Stimulated activated CD8-positive, alpha-beta memory T cell treated with anti-CD3 and anti-CD28 coated beads, Interleukin-7, amount 100 ng/mL, for 48 hours (primary cell): ENCODE measurements at regions not wholly inside any gene's neighbourhood (a gene's known extent, or its start where the extent isn't known, plus 50 kb on each side); places are given as distances from the start of the nearest gene placed in this dataset.
"Not testable (repeated sequence)": the region's sequence is repeated elsewhere in the genome, so short reads cannot be mapped to it uniquely, and the experiment has no call there.

Experiments used
- DNase-seq, 2 donors: peaks; one replicate each; pipeline ENCODE4 v3.0.0-alpha.2; 2020; ENCODE audit warnings: low read depth in 1 of 2; ENCODE audit errors: extremely low read depth in 1 of 2

GRCh38 chrX:122134291-122134690, 1049.8 kb upstream of the GRIA3 start:
- DNase-seq, result no peak

GRCh38 chrX:122135070-122135469, 1049.0 kb upstream of the GRIA3 start:
- DNase-seq, result no peak

GRCh38 chrX:122140219-122140618, 1043.9 kb upstream of the GRIA3 start:
- not testable (repeated sequence) for DNase-seq

- no peak for DNase-seq
Observed at GRCh38 chrX:122154019-122154418, 1030.1 kb upstream of the GRIA3 start.

GRCh38 chrX:122168241-122168640, 1015.8 kb upstream of the GRIA3 start:
- DNase-seq, result no peak

- DNase-seq, result no peak
Observed at GRCh38 chrX:122184791-122185190, 999.3 kb upstream of the GRIA3 start.

- DNase-seq, result no peak
Observed at GRCh38 chrX:122187069-122187713, 996.9 kb upstream of the GRIA3 start.

- DNase-seq, result no peak
Observed at GRCh38 chrX:122188751-122189150, 995.3 kb upstream of the GRIA3 start.

- no peak for DNase-seq
Observed at GRCh38 chrX:122196343-122196742, 987.7 kb upstream of the GRIA3 start.

GRCh38 chrX:122203399-122203798, 980.7 kb upstream of the GRIA3 start:
- DNase-seq, result no peak

GRCh38 chrX:122218666-122219065, 965.4 kb upstream of the GRIA3 start:
- no peak for DNase-seq

GRCh38 chrX:122219226-122219625, 964.9 kb upstream of the GRIA3 start:
- DNase-seq, result no peak

- DNase-seq, result no peak
Observed at GRCh38 chrX:122219735-122220134, 964.3 kb upstream of the GRIA3 start.

- no peak for DNase-seq
Observed at GRCh38 chrX:122220644-122221373, 963.3 kb upstream of the GRIA3 start.

GRCh38 chrX:122221810-122222209, 962.3 kb upstream of the GRIA3 start:
- DNase-seq, result not testable (repeated sequence)

GRCh38 chrX:122224137-122224536, 959.9 kb upstream of the GRIA3 start:
- not testable (repeated sequence) for DNase-seq

- DNase-seq, result no peak
Observed at GRCh38 chrX:122238801-122239200, 945.3 kb upstream of the GRIA3 start.

GRCh38 chrX:122241959-122242358, 942.1 kb upstream of the GRIA3 start:
- DNase-seq, result no peak

GRCh38 chrX:122244080-122244479, 940.0 kb upstream of the GRIA3 start:
- no peak for DNase-seq

GRCh38 chrX:122245175-122245574, 938.9 kb upstream of the GRIA3 start:
- DNase-seq, result no peak

- DNase-seq, result no peak
Observed at GRCh38 chrX:122245943-122246342, 938.1 kb upstream of the GRIA3 start.

GRCh38 chrX:122246937-122247336, 937.1 kb upstream of the GRIA3 start:
- no peak for DNase-seq

- no peak for DNase-seq
Observed at GRCh38 chrX:122248681-122249080, 935.4 kb upstream of the GRIA3 start.
